HG03175 (cell line): ENCODE measurements at regions not wholly inside any gene's neighbourhood (a gene's known extent, or its start where the extent isn't known, plus 50 kb on each side); places are given as distances from the start of the nearest gene placed in this dataset.

Source experiments
- ATAC-seq: cut with Tn5 transposase; IDR thresholded peaks from one replicate; pipeline ENCODE4 v1.9.1; 2021; ENCODE audit warnings: mild to moderate bottlenecking, moderate library complexity; ENCODE audit not compliant: unreplicated experiment

GRCh38 chr10:29858702-29859267 lies 200.6 kb downstream of the JCAD start:
- ATAC-seq: no peak

GRCh38 chr10:29857843-29858701 lies 201.3 kb downstream of the JCAD start:
- ATAC-seq: no peak

GRCh38 chr10:29856295-29856694 lies 203.1 kb downstream of the JCAD start:
- no peak for ATAC-seq

DNA sequence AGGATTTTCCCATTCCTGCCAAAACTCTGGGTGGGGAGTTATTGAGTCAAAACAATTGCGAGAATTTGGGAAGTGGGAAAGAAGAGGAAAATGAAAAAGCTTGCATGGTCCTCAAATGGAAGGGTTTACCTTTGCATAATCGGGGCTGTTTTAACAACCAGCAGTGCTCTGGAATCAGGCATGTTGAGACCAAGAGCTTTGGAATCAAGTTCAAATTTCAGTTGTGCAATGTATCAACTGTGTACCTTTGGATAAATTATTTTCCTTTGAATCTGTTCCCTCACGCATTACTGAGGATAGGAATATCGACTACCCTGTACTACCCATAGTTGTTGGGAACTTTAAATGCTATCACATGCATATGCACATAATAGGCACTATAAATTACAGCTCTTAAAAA lies 205.5 kb downstream of the JCAD start:
- ATAC-seq: no peak

DNA sequence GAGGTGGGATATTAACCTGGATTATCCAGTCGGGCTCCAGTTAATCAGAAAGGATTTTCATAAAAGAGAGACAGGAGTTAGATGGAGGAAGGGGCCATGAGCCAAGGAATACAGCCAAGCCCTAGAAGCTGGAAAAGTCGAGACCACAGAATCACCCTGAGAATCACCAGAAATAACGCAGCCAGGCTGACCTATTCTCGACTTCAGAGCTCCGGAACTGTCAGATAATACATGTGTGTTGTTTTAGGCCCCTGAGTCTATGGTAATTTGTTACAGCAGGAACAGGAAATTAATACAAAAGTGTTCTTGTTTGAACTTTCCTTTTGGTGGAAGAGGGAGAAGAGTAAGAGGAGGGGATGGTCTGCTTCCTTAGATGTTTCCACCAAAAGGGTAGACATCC lies 208.1 kb downstream of the JCAD start:
- no peak for ATAC-seq

DNA sequence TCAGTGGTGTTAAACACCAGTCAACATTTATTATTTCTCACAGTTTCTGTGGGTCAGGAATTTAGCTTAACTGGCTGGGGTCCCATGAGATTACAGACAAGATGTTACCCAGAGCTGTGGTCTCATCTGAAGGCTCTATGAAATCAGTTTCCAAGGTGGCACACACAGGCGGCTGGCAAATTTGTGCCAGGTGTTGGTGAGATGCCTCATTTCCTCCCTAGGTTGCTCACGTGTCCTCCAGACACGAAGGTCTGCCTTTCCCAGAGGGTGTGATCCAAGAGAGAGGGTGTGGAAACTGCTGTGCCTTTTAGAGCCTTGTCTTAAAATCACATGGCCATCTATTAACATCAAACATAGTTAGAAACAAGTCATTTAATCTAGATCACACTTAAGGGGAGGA lies 209.0 kb downstream of the JCAD start:
- ATAC-seq: no peak

- ATAC-seq: no peak
Measured at GRCh38 chr10:29849886-29850285, 209.5 kb downstream of the JCAD start.

GRCh38 chr10:29849126-29849833 lies 210.1 kb downstream of the JCAD start:
- ATAC-seq: no peak

DNA sequence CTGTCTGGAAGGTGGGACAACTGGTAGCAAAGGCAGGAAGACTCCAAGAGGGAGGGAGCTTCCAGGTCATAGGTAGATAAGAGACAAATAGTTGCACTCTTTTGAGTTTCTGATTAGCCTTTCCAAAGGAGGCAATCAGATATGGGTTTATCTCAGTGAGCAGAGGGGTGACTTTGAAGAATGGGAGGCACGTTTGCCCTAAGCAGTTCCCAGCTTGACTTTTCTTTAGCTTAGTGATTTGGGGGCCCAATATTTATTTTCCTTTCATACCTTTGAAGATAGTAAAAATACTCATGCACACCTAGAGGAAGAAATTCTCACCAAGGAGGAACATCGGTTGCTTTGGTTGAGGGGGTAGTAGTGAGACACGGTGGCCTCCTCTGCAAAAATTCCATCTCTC lies 212.1 kb upstream of the SVIL start:
- no peak for ATAC-seq

DNA sequence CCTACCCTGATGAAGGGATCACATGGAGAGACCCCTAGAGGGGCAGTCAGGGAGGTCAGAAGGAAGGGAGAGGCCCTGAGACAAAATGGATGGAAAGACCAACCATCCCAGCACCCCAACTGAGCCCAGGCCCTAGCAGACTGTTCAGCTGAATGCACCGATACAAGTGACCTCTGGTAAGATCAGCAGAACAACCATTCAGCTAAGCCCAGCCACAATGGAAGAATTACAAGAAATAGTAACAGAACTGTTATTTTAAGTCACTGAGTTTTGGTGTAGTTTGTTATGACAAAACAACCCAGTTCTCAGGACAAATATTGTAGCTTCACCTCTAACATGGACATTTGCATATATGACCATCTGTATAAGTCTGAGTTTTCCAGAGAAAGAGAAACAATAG lies 210.4 kb upstream of the SVIL start:
- no peak for ATAC-seq

DNA sequence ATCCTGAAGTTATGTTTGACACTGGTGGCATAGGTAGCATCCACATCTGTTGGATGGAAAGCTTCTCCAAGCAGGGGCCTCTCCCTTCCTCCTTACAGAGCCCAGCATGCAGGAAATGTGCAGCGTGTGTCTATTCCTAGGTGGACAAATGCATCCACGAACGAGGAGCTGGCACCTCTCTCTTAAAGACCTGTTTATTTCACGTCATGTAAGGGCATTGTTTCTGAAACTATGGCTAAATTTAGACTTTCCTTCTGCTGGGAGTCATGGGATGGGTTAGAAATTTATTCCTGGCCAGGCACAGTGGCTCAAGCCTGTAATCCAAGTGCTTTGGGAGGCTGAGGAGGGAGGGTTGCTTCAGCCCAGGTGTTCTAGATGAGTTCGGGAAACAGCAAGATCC lies 208.4 kb upstream of the SVIL start:
- ATAC-seq: no peak

DNA sequence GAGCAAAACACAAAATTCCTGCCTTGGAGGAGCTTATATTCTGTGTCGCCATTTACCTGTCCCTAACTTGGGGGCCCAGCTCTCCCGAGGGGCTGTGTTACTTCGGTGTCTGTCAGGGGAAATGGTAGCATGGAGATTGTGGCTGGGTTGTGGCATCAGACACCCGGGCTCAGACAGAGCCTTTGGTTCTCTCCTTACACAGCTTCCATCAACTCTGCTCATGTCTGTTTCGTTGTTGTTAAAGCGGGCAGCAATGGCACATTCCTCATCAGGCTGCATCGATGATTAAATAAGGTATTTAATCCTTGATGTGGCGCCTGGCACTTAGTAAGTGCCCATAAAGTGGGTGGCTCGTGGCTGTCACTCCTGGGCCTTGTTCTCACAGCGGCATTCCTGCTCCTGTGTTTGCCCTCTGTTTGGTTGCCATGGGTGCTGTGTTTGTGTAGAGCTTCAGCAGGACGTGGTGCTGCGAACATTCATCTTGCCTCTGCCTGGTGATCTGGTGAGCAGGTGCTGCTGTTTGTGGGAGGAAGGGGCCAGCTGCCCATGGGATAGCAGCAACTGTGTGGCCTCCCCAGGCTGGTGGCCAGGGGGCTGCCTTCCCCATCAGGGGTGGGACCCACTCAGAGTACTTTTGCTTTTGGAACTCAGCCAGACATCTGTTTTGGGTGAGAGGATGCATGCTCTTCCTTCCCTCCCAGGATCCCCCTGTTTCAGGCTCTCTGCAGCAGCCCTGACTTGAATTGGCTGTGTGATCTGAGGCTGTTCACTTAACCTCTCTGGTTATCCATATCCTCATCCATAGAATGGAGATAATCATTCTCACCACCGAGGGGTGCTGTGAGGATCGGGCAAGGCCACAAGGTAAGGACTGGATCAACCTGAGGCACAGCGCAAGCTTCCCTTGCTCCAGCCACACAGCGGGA lies 207.2 kb upstream of the SVIL start:
- ATAC-seq: no peak

DNA sequence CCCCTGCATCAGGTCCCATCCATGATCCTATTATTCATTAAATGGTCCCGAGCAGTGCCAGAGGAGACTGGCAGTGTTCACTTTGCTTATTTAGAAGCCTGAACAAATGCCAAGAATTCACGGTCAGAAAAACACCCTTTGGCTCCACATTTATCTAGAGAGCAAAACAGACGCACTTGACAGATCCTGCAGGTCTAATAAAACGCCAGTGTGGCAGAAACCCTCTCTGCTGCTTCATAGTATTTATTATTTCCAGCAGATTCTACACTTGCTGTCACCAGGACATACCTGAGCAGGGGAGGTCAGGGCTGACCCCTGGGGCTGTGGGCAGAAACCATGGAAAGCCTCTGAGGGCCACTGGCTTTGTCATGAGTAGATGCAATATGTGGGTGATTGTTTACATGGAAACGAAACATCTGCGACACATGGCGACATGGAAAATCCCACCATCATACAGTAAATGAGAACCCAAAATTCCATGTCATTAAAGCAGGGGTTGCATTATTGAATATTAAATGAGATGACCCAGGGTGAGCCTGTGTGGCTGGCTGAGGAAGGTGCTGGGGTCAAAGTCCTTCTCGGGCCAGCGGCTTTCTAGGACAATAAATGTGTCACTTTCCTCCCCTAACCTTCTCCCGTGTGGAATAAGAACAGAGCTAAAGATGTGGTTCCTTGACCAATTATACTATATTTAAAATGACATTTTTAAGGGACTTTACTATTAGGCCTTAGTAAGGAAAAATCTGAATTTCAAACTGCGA lies 205.9 kb upstream of the SVIL start:
- no peak for ATAC-seq

GRCh38 chr10:29839826-29840515 lies 205.2 kb upstream of the SVIL start:
- ATAC-seq: no peak

DNA sequence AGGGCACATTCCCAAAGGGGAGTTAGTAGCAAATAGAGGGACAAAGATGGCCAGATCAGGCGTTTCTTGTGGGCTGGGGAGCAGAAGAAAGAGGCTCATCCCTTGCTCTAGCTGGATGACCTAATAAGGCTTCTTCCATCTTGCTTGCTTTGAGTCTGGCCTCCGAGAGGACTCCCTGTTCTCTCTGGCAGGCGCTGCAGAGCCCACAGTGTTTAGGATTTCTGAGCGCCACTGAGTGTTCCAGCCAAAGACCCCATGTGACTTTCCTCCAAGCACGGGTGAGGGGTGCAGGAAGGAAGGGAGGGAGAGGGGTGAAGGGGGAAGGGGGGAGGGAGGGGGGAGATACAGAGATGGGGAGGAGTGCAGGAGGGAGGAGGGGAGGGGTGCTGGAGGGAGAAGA lies 203.8 kb upstream of the SVIL start:
- no peak for ATAC-seq

GRCh38 chr10:29837586-29837985 lies 202.8 kb upstream of the SVIL start:
- ATAC-seq: no peak

- no peak for ATAC-seq
Measured at GRCh38 chr10:29836396-29836795, 201.6 kb upstream of the SVIL start.

GRCh38 chr10:29835055-29835454 lies 200.3 kb upstream of the SVIL start:
- no peak for ATAC-seq
